Hepatocyte (in vitro differentiated cells): ENCODE measurements at regions not wholly inside any gene's neighbourhood (a gene's known extent, or its start where the extent isn't known, plus 50 kb on each side); places are given as distances from the start of the nearest gene placed in this dataset.

Experiments used
- DNase-seq: peaks from one replicate; pipeline ENCODE4 v3.0.0-alpha.2; 2016; ENCODE audit warnings: low spot score
- H2AFZ ChIP-seq: fragments of 200-600 bp; sonication (generic); 2 replicates; pipeline ENCODE4 v1.6.0; 2016; ENCODE audit warnings: antibody characterized with exemption, mild to moderate bottlenecking
- H3K27ac ChIP-seq: fragments of 200-600 bp; sonication (generic); 2 replicates; pipeline ENCODE4 v1.5.1; 2016; ENCODE audit warnings: mild to moderate bottlenecking
- H3K27me3 ChIP-seq: fragments of 200-600 bp; sonication (generic); 2 replicates; pipeline ENCODE4 v1.6.1; 2016
- H3K36me3 ChIP-seq: fragments of 200-600 bp; sonication (generic); replicated peaks from 2 replicates; pipeline ENCODE4 v1.5.1; 2016; ENCODE audit warnings: low read depth; ENCODE audit not compliant: insufficient read depth
- H3K4me1 ChIP-seq: fragments of 200-600 bp; sonication (generic); 2 replicates; pipeline ENCODE4 v1.5.1; 2016; ENCODE audit warnings: mild to moderate bottlenecking, moderate library complexity; ENCODE audit not compliant: insufficient read depth
- H3K4me2 ChIP-seq: fragments of 200-600 bp; sonication (generic); 2 replicates; pipeline ENCODE4 v1.6.0; 2016
- H3K4me3 ChIP-seq: fragments of 200-600 bp; sonication (generic); 2 replicates; pipeline ENCODE4 v1.5.1; 2016; ENCODE audit warnings: mild to moderate bottlenecking
- H3K79me2 ChIP-seq: fragments of 200-600 bp; sonication (generic); 2 replicates; pipeline ENCODE4 v1.6.0; 2017; ENCODE audit warnings: mild to moderate bottlenecking
- H3K9me2 ChIP-seq: fragments of 200-600 bp; sonication (generic); replicated peaks from 2 replicates; pipeline ENCODE4 v1.6.0; 2017; ENCODE audit warnings: mild to moderate bottlenecking; ENCODE audit not compliant: insufficient read depth
- H3K9me3 ChIP-seq: fragments of 200-600 bp; sonication (generic); 2 replicates; pipeline ENCODE4 v1.5.1; 2016; ENCODE audit warnings: low read depth, mild to moderate bottlenecking
- H4K20me1 ChIP-seq: fragments of 200-600 bp; sonication (generic); 2 replicates; pipeline ENCODE4 v1.6.0; 2016; ENCODE audit warnings: mild to moderate bottlenecking; ENCODE audit not compliant: insufficient read depth, poor library complexity, severe bottlenecking
- EZH2 ChIP-seq: fragments of 200-600 bp; sonication (generic); IDR thresholded peaks from 2 replicates; pipeline ENCODE4 v1.6.1; 2016; ENCODE audit warnings: antibody characterized with exemption, mild to moderate bottlenecking, borderline replicate concordance
- EZH2phosphoT487 ChIP-seq: fragments of 200-600 bp; sonication (generic); IDR thresholded peaks from one replicate; pipeline ENCODE4 v1.6.1; 2018; ENCODE audit warnings: antibody characterized with exemption, mild to moderate bottlenecking, low read depth, moderate library complexity; ENCODE audit not compliant: unreplicated experiment, severe bottlenecking
- WGBS: methylation state at CpG from one replicate; pipeline ENCODE4 v1.1.6; 2016; ENCODE audit warnings: low lambda C conversion rate; ENCODE audit errors: missing lambda C conversion rate; 5-methylcytosine and 5-hydroxymethylcytosine counted together
- TF ChIP-seq, protein P1 (sequence below): fragments of 200-600 bp; sonication (generic); IDR thresholded peaks from 2 replicates; pipeline ENCODE4 v1.5.1; 2016; ENCODE audit warnings: antibody characterized with exemption, mild to moderate bottlenecking; ENCODE audit not compliant: poor library complexity

DNA sequence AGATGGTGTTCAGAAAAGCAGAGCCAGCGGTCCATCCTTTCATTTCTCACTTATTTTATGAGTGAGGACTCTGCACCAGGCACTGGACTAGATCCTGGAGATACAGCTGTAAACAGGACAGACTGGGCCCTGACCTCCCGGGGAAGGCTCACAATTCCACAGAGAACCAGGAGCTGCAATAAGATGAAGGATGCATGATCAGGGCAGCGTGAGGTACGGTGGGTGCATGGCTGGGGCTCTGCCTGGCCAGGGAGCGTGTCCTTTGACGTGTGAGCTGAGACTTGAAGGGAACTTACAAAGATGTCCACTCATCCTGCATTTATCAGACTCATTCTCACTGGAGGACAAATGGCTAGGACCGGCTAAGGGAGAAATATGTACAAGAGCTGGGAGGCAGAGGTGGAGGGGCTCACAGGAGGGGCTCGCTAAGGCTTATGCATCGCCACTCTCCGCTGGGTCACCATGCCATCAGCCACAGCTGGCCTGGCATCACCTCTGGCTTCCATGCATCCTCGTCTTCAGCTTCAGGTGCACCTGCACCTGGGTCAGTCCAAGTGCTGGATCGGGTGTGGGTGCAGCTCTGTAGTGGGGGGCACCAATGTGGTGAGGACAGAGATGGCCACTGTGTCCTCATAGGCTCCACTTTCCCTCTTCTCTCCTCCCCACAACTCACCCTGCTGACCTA lies 213.9 kb downstream of the TOMM20 start:
- Histone ChIP-seq H3K79me2 (no peaks in the 10 kb centered on the region), H3K4me3 (no peak overlapping the region), H2AFZ (no peak overlapping the region), H3K4me2 (no peak overlapping the region), H4K20me1 (no peaks in the 10 kb centered on the region), H3K4me1 (peaks cover 25% of the 10 kb centered on the region), H3K9me3 (no peaks in the 10 kb centered on the region), H3K9me2 (no peaks in the 10 kb centered on the region), H3K27me3 (no peaks in the 10 kb centered on the region), H3K27ac (no peak overlapping the region), H3K36me3 (no peaks in the 10 kb centered on the region)
- TF ChIP-seq, protein P1, sequence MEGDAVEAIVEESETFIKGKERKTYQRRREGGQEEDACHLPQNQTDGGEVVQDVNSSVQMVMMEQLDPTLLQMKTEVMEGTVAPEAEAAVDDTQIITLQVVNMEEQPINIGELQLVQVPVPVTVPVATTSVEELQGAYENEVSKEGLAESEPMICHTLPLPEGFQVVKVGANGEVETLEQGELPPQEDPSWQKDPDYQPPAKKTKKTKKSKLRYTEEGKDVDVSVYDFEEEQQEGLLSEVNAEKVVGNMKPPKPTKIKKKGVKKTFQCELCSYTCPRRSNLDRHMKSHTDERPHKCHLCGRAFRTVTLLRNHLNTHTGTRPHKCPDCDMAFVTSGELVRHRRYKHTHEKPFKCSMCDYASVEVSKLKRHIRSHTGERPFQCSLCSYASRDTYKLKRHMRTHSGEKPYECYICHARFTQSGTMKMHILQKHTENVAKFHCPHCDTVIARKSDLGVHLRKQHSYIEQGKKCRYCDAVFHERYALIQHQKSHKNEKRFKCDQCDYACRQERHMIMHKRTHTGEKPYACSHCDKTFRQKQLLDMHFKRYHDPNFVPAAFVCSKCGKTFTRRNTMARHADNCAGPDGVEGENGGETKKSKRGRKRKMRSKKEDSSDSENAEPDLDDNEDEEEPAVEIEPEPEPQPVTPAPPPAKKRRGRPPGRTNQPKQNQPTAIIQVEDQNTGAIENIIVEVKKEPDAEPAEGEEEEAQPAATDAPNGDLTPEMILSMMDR = no peak
- TF ChIP-seq EZH2phosphoT487 (no peak), EZH2 (no peak)
- DNase-seq = no peak
- WGBS = 97% methylated on average over 12 of the region's 12 CpGs

GRCh38 chr1:234913771-234914170 lies 214.9 kb downstream of the TOMM20 start:
- H3K27ac ChIP-seq = no peak overlapping the region
- 83% methylated on average over 11 of the region's 11 CpGs for WGBS

GRCh38 chr1:234913278-234913649 lies 215.4 kb downstream of the TOMM20 start:
- Histone ChIP-seq H4K20me1 (no peaks in the 10 kb centered on the region), H3K36me3 (no peaks in the 10 kb centered on the region), H3K4me2 (no peak overlapping the region), H3K79me2 (no peaks in the 10 kb centered on the region), H3K4me3 (no peak overlapping the region), H3K4me1 (peaks cover 23% of the 10 kb centered on the region), H2AFZ (no peak overlapping the region), H3K27me3 (no peaks in the 10 kb centered on the region), H3K9me2 (no peaks in the 10 kb centered on the region), H3K9me3 (no peaks in the 10 kb centered on the region), H3K27ac (no peak overlapping the region)
- WGBS = 81% methylated on average over 8 of the region's 8 CpGs
- TF ChIP-seq, protein P1 = no peak
- TF ChIP-seq EZH2phosphoT487 (no peak), EZH2 (no peak)
- DNase-seq = no peak

More at GRCh38 chr1:234913771-234914170, 214.9 kb downstream of the TOMM20 start:
- Histone ChIP-seq H3K27me3 (no peaks in the 10 kb centered on the region), H3K36me3 (no peaks in the 10 kb centered on the region), H3K9me2 (no peaks in the 10 kb centered on the region), H3K79me2 (no peaks in the 10 kb centered on the region), H3K9me3 (no peaks in the 10 kb centered on the region), H3K4me1 (peaks cover 23% of the 10 kb centered on the region), H3K4me3 (no peak overlapping the region), H3K4me2 (no peak overlapping the region), H4K20me1 (no peaks in the 10 kb centered on the region), H2AFZ (no peak overlapping the region)
- TF ChIP-seq EZH2phosphoT487 (no peak), EZH2 (no peak)
- TF ChIP-seq, protein P1 = no peak
- DNase-seq = no peak
